Gastrocnemius medialis (tissue), 4 donors: ENCODE measurements at regions not wholly inside any gene's neighbourhood (a gene's known extent, or its start where the extent isn't known, plus 50 kb on each side); places are given as distances from the start of the nearest gene placed in this dataset.

ENCODE experiments used
- CTCF ChIP-seq, 5 experiments: fragments of 450-650 bp in 3 of 5; fragments of 200-600 bp in 2 of 5; sonication (generic) in 2 of 5; IDR thresholded peaks in 4 of 5; conservative IDR thresholded peaks in 1 of 5; 1 replicate in 4 of 5; 2 replicates in 1 of 5; pipeline ENCODE4 v1.5.1; 2016 to 2019; ENCODE audit warnings: antibody characterized with exemption in 5 of 5, mild to moderate bottlenecking in 3 of 5, moderate library complexity in 3 of 5
- POLR2A ChIP-seq, 2 donors: fragments of 450-650 bp; IDR thresholded peaks; one replicate each; pipeline ENCODE4 v1.6.1; 2017; ENCODE audit warnings: antibody characterized with exemption in 2 of 2, mild to moderate bottlenecking in 2 of 2, moderate library complexity in 2 of 2

- TF ChIP-seq CTCF (IDR thresholded peaks at IDR 0.05 in 4 of 5, conservative IDR thresholded peaks at IDR 0.05 in 1 of 5) (no peak), POLR2A (IDR thresholded peaks at IDR 0.05) (no peak)
These were observed 81.1 kb downstream of the NKX2-1 start for GRCh38 chr14:36438883-36439282.
